ENCODE measurements at regions not wholly inside any gene's neighbourhood (a gene's known extent, or its start where the extent isn't known, plus 50 kb on each side); places are given as distances from the start of the nearest gene placed in this dataset.

GRCh38 chr3:145882436-145882835 is 278.5 kb downstream of the PLOD2 start:
- Histone ChIP-seq H3K4me1 (no peaks in the 10 kb centered on the region), H3K9me3 (no peaks in the 10 kb centered on the region), H3K9ac (ENCODE audit: low read depth in 2 of 2, low read length in 2 of 2) (no peak overlapping the region), H3K27ac (no peak overlapping the region), H3K27me3 (no peaks in the 10 kb centered on the region), H3K4me3 (no peak overlapping the region), H3K36me3 (no peaks in the 10 kb centered on the region)
- no peak for TF ChIP-seq CTCF (IDR thresholded peaks at IDR 0.05)
- intact Hi-C loops (cut with DNase I): no loop called here
- no peak for DNase-seq

- H3K9ac ChIP-seq (ENCODE audit: low read depth in 2 of 2, low read length in 2 of 2): no peak overlapping the region
- H3K36me3 ChIP-seq: no peaks in the 10 kb centered on the region
- H3K9me3 ChIP-seq: no peaks in the 10 kb centered on the region
- no peak for TF ChIP-seq CTCF (IDR thresholded peaks at IDR 0.05)
- H3K4me1 ChIP-seq: no peaks in the 10 kb centered on the region
- H3K27ac ChIP-seq: no peak overlapping the region
- no peak overlapping the region for H3K4me3 ChIP-seq
- H3K27me3 ChIP-seq: no peaks in the 10 kb centered on the region
- DNase-seq: no peak
- intact Hi-C loops (cut with DNase I): no loop called here
These were observed 271.3 kb downstream of the PLOD2 start for GRCh38 chr3:145889730-145890129.

GRCh38 chr3:145892869-145893268 is 268.1 kb downstream of the PLOD2 start:
- Histone ChIP-seq H3K9me3 (no peaks in the 10 kb centered on the region), H3K27ac (no peak overlapping the region), H3K9ac (ENCODE audit: low read depth in 2 of 2, low read length in 2 of 2) (no peak overlapping the region), H3K36me3 (no peaks in the 10 kb centered on the region), H3K4me1 (no peaks in the 10 kb centered on the region), H3K4me3 (no peak overlapping the region), H3K27me3 (no peaks in the 10 kb centered on the region)
- intact Hi-C loops (cut with DNase I): no loop called here
- DNase-seq: no peak
- no peak for TF ChIP-seq CTCF (IDR thresholded peaks at IDR 0.05)

- no peak for DNase-seq
- Histone ChIP-seq H3K36me3 (no peaks in the 10 kb centered on the region), H3K9me3 (no peaks in the 10 kb centered on the region), H3K9ac (ENCODE audit: low read depth in 2 of 2, low read length in 2 of 2) (no peak overlapping the region), H3K4me3 (no peak overlapping the region), H3K27me3 (no peaks in the 10 kb centered on the region), H3K27ac (no peak overlapping the region), H3K4me1 (no peaks in the 10 kb centered on the region)
- TF ChIP-seq CTCF (IDR thresholded peaks at IDR 0.05): no peak
- intact Hi-C loops (cut with DNase I): no loop called here
These were observed 267.7 kb downstream of the PLOD2 start for GRCh38 chr3:145893331-145893730.

GRCh38 chr3:145898487-145898886 is 262.5 kb downstream of the PLOD2 start:
- no peak for TF ChIP-seq CTCF (IDR thresholded peaks at IDR 0.05)
- H3K9me3 ChIP-seq: no peaks in the 10 kb centered on the region
- no peak overlapping the region for H3K27ac ChIP-seq
- H3K36me3 ChIP-seq: no peaks in the 10 kb centered on the region
- intact Hi-C loops (cut with DNase I): no loop called here
- no peak for DNase-seq
- no peaks in the 10 kb centered on the region for H3K27me3 ChIP-seq
- no peak overlapping the region for H3K9ac ChIP-seq (ENCODE audit: low read depth in 2 of 2, low read length in 2 of 2)
- H3K4me1 ChIP-seq: no peaks in the 10 kb centered on the region
- H3K4me3 ChIP-seq: no peak overlapping the region

GRCh38 chr3:145899241-145899640 is 261.7 kb downstream of the PLOD2 start:
- DNase-seq: no peak
- intact Hi-C loops (cut with DNase I): no loop called here
- no peaks in the 10 kb centered on the region for H3K36me3 ChIP-seq
- no peak overlapping the region for H3K4me3 ChIP-seq
- TF ChIP-seq CTCF (IDR thresholded peaks at IDR 0.05): no peak
- no peaks in the 10 kb centered on the region for H3K4me1 ChIP-seq
- no peaks in the 10 kb centered on the region for H3K9me3 ChIP-seq
- no peaks in the 10 kb centered on the region for H3K27me3 ChIP-seq
- H3K9ac ChIP-seq (ENCODE audit: low read depth in 2 of 2, low read length in 2 of 2): no peak overlapping the region
- no peak overlapping the region for H3K27ac ChIP-seq

Measured in colonic mucosa (tissue), 4 donors.